T-helper 2 cell treated with Interferon-gamma antibody and Interleukin-4, amounts not matched to agents 5 μg/mL and 100 μg/mL, for 36 hours (primary cell): ENCODE measurements at regions not wholly inside any gene's neighbourhood (a gene's known extent, or its start where the extent isn't known, plus 50 kb on each side); places are given as distances from the start of the nearest gene placed in this dataset.
"Not testable (repeated sequence)": the region's sequence is repeated elsewhere in the genome, so short reads cannot be mapped to it uniquely, and the experiment has no call there.

Experiments used
- DNase-seq: peaks from one replicate; pipeline ENCODE4 v3.0.0; 2021; ENCODE audit warnings: low spot score
- H3K27ac Mint-ChIP-seq: one replicate; pipeline ENCODE4 v1.8.0; 2021; ENCODE audit warnings: mild to moderate bottlenecking, mixed read lengths
- H3K27me3 Mint-ChIP-seq: one replicate; pipeline ENCODE4 v1.8.0; 2021; ENCODE audit warnings: low read depth, mixed read lengths
- H3K36me3 Mint-ChIP-seq: one replicate; pipeline ENCODE4 v1.8.0; 2021; ENCODE audit warnings: low read depth, mixed read lengths
- H3K4me1 Mint-ChIP-seq: one replicate; pipeline ENCODE4 v1.8.0; 2021; ENCODE audit warnings: low read depth, mixed read lengths
- H3K4me3 Mint-ChIP-seq: one replicate; pipeline ENCODE4 v1.8.0; 2022; ENCODE audit warnings: mild to moderate bottlenecking, moderate library complexity, mixed read lengths
- H3K9me3 Mint-ChIP-seq: one replicate; pipeline ENCODE4 v1.8.0; 2021; ENCODE audit warnings: mixed read lengths

- H3K9me3 Mint-ChIP-seq = no peaks in the 10 kb centered on the region
- no peak overlapping the region for H3K4me3 Mint-ChIP-seq
- no peak overlapping the region for H3K27ac Mint-ChIP-seq
- no peaks in the 10 kb centered on the region for H3K4me1 Mint-ChIP-seq
- no peaks in the 10 kb centered on the region for H3K36me3 Mint-ChIP-seq
- DNase-seq = no peak
- H3K27me3 Mint-ChIP-seq = peaks cover 2% of the 10 kb centered on the region
Observed at GRCh38 chr2:241958818-241959545, 89.5 kb downstream of the RTP5 start.

DNA sequence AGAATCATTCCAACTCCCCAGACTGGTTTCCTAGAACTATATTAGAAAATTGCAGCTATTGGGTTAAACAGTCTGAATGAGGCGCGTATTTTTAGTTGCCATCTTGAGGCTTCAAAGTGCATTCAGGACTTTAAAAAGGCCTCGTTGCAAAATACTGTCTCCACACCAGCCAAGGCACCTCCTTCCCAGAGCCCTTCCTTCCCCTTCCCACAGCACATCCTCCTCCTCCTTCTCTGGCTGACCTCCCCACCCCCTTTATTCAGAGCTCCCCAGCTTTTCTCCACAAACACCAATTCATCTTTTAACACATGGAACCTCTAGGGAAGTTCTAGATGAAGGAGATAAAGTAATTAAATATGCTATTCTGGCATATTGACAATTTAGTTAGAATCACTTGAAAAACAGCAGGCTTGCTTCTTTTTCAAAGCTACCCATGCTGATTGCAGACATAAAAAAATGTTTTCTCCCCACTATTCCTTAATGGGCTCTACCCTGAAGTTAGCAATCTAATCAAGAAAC is 90.3 kb downstream of the RTP5 start:
- no peak for DNase-seq
- peaks cover 2% of the 10 kb centered on the region for H3K27me3 Mint-ChIP-seq
- H3K9me3 Mint-ChIP-seq = no peaks in the 10 kb centered on the region
- H3K27ac Mint-ChIP-seq = no peak overlapping the region
- no peak overlapping the region for H3K4me3 Mint-ChIP-seq
- no peaks in the 10 kb centered on the region for H3K36me3 Mint-ChIP-seq
- H3K4me1 Mint-ChIP-seq = no peaks in the 10 kb centered on the region

GRCh38 chr2:241961454-241961853 is 91.9 kb downstream of the RTP5 start:
- Mint-ChIP-seq H3K9me3 (no peaks in the 10 kb centered on the region), H3K36me3 (no peaks in the 10 kb centered on the region), H3K4me1 (peaks cover 12% of the 10 kb centered on the region), H3K4me3 (no peak overlapping the region), H3K27me3 (peaks cover 2% of the 10 kb centered on the region), H3K27ac (no peak overlapping the region)
- DNase-seq = no peak

GRCh38 chr2:241964133-241964532 is 94.6 kb downstream of the RTP5 start:
- no peak overlapping the region for H3K4me3 Mint-ChIP-seq
- H3K27ac Mint-ChIP-seq = no peak overlapping the region
- no peak for DNase-seq
- H3K4me1 Mint-ChIP-seq = peaks cover 17% of the 10 kb centered on the region
- H3K27me3 Mint-ChIP-seq = peaks cover 2% of the 10 kb centered on the region
- no peaks in the 10 kb centered on the region for H3K36me3 Mint-ChIP-seq
- H3K9me3 Mint-ChIP-seq = no peaks in the 10 kb centered on the region

DNA sequence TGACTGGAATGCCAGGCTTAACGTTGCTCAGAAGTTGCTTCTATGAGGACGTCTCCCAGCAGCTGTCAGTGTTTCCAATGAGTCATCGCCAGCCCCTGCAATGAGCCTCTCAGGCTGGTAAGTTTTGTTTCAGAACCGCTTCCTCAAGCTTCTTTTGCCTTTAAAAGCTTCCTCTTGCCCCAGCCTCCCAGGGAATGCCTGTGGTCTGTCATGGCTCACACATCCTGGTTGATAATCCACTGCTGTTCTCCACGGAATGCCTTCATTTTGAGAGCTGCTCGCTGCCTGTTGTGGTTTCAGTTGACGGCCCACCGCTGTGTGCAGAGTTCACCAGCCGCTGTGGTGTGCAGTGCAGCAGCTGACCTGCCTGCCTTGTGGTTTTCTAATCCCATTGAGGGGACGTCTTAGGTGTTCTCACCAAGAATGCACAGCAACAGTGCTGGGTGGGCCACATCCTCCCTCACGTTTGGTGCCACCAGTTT is 96.4 kb downstream of the RTP5 start:
- H3K27me3 Mint-ChIP-seq = peaks cover 2% of the 10 kb centered on the region
- peak overlapping the region; percentile 45 for H3K27ac Mint-ChIP-seq
- H3K4me3 Mint-ChIP-seq = peak overlapping the region; percentile 73
- H3K36me3 Mint-ChIP-seq = no peaks in the 10 kb centered on the region
- peak; percentile 75 for DNase-seq
- H3K9me3 Mint-ChIP-seq = no peaks in the 10 kb centered on the region
- H3K4me1 Mint-ChIP-seq = peaks cover 17% of the 10 kb centered on the region

DNA sequence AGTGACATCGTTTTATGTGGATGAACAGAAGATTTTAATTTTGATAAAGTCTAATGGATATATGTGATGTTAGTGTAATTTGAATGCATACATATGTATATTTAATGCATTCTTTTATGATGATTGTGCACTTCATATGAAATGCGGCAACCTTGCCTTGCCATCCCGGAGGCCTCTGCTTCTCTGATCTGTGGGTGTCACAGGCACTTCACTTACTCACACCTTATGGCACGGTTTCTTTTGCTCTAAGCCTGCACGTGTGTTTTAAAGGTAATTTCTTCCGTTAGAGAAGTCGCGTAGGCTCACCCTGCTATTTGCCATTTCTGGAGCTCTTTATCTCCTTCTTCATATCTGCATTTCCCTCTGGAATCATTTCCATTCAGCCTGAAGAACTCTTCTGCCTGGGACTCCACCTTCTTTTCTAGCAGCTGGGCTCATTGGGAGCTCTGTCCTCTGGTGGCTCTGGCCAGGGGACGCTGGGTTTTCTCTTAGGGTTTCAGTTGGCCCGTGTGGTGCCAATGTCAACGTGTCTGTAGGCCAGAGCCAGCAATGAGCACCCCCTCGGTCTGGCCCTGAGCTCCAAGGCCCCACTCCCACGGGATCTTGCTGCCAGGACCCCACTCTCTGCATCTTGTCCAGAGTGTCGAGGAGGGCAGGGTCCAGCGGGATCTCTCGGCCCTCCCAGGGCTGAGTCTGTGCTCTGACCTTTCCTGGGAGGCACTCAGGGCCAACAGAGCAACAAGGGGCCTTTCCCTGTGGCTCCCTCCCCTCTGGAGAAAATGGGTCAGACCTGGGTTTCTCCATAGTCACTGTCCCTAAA is 97.3 kb downstream of the RTP5 start:
- no peaks in the 10 kb centered on the region for H3K9me3 Mint-ChIP-seq
- peak overlapping the region; percentile 73 for H3K4me3 Mint-ChIP-seq
- H3K4me1 Mint-ChIP-seq = peaks cover 17% of the 10 kb centered on the region
- no peaks in the 10 kb centered on the region for H3K36me3 Mint-ChIP-seq
- no peak for DNase-seq
- peaks cover 2% of the 10 kb centered on the region for H3K27me3 Mint-ChIP-seq
- no peak overlapping the region for H3K27ac Mint-ChIP-seq

DNA sequence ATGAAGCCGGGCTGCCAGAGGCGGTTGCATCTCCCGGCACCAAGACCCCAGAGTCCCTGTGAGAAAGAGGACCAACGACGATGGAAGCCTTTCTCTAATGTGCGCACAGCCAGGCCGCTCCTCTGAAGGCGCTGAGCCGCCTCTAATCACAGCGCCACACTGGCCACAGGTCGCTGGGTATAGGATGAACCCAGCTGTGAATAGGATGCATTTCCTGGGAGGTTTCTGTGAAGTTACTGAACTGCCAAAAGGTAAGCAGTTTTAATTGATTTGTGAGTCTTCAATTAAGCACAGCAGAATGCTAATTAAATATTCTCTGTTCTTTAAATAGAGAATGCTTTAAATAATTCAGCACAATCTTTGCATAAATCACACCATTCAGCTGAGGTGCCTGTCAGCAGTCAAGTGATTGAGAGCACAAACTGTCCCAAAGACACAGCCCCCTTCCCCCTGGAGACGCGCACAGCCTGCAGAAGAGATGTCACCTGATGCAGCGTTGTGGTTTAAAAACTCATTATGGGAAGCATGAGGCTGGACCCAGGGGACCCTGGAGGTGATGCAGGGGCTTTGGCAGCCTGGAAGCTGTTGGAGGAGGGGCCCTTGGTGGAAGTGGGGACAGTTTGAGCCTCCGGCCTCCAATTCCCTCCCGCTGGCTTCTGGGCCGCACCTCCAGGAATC is 98.1 kb downstream of the RTP5 start:
- Mint-ChIP-seq H3K27me3 (peaks cover 2% of the 10 kb centered on the region), H3K4me1 (peaks cover 17% of the 10 kb centered on the region), H3K4me3 (no peak overlapping the region), H3K9me3 (no peaks in the 10 kb centered on the region), H3K27ac (no peak overlapping the region), H3K36me3 (no peaks in the 10 kb centered on the region)
- no peak for DNase-seq

- Mint-ChIP-seq H3K27ac (no peak overlapping the region), H3K4me1 (peaks cover 17% of the 10 kb centered on the region), H3K9me3 (no peaks in the 10 kb centered on the region), H3K27me3 (no peaks in the 10 kb centered on the region), H3K36me3 (no peaks in the 10 kb centered on the region), H3K4me3 (no peak overlapping the region)
- DNase-seq = no peak
Observed at GRCh38 chr2:241968417-241968816, 98.9 kb downstream of the RTP5 start.

GRCh38 chr2:241969182-241969581 is 99.7 kb downstream of the RTP5 start:
- not testable (repeated sequence) for H3K36me3 Mint-ChIP-seq, H3K4me3 Mint-ChIP-seq, H3K27me3 Mint-ChIP-seq, H3K27ac Mint-ChIP-seq, H3K9me3 Mint-ChIP-seq, DNase-seq
- H3K4me1 Mint-ChIP-seq = peaks cover 17% of the 10 kb centered on the region

DNA sequence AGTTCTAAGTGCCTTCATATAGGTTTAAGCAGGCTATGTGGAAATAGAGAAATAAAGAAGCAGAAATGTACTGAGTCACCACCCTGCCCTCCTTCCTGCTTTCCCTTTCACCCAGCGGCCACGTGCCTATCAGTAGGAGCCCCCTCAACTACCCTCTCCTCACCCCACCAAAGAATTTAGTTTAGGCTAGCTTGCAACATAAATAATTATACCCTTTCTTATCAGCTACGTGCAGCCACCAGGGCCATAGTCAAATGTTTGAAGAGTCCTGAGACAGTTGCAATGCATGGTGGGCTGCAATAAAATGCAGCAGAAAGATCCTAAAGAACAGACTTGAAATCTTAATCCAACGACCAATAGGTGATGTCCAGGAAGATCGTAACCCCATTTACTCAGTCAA is 101.2 kb downstream of the RTP5 start:
- no peak overlapping the region for H3K4me3 Mint-ChIP-seq
- H3K27me3 Mint-ChIP-seq = no peaks in the 10 kb centered on the region
- peaks cover 12% of the 10 kb centered on the region for H3K4me1 Mint-ChIP-seq
- no peaks in the 10 kb centered on the region for H3K36me3 Mint-ChIP-seq
- DNase-seq = no peak
- H3K27ac Mint-ChIP-seq = no peak overlapping the region
- no peaks in the 10 kb centered on the region for H3K9me3 Mint-ChIP-seq

DNA sequence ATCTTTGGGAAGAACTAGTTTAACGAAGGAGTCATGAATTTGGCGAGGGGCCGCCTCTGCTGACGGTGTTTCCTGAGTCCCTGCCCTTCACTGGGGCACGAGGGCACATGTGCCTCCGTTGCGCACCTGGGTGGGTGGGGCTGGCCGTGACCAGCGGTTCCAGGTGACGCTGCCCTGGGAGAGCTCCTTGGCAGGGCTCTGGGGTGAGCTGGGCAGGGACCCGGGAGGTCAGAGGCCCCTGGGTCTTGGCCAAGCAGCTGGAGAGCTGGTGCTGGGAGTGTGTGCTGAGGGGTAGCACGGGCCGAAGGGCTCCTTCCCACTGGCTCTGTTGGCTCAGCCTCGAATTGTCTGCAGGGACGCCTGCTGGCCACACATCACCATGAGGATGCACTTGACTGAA is 104.6 kb downstream of the RTP5 start:
- no peaks in the 10 kb centered on the region for H3K4me1 Mint-ChIP-seq
- no peaks in the 10 kb centered on the region for H3K9me3 Mint-ChIP-seq
- DNase-seq = no peak
- H3K27ac Mint-ChIP-seq = no peak overlapping the region
- H3K27me3 Mint-ChIP-seq = no peaks in the 10 kb centered on the region
- no peak overlapping the region for H3K4me3 Mint-ChIP-seq
- no peaks in the 10 kb centered on the region for H3K36me3 Mint-ChIP-seq

DNA sequence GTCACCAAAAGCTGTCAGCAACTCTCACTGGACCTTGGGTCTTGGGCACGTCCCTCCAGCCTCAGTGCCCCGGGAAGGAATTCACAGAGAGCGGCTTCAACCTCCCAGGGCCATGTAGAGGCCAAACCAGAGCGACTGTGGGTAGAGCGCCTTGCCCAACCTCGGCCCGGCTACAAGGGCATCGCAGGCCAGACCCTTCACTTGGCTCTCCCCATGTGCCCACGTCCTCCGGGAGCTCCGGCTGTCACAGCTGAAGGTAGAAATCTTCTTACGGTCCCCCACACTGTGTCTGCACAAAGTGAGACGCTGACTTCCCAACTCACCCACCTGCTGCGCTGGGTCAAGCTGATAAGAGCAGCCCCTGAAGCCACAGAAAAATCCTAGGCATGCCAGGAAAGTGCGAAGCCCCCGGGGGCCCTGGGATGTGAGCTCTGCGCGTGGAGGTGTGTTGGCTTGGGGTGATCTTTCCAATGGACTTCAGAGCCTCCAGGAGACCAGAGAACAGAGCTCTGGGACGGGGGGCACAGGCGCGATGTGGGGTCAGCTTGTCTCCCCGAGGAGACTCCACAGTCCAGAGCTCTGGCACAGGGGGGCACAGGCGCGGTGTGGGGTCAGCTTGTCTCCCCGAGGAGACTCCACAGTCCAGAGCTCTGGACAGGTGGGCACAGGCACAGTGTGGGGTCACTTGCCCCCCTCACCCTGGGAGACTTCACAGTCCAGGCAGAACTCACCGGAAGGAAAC is 105.5 kb downstream of the RTP5 start:
- H3K27ac Mint-ChIP-seq = no peak overlapping the region
- no peaks in the 10 kb centered on the region for H3K9me3 Mint-ChIP-seq
- H3K27me3 Mint-ChIP-seq = no peaks in the 10 kb centered on the region
- no peak for DNase-seq
- no peak overlapping the region for H3K4me3 Mint-ChIP-seq
- H3K36me3 Mint-ChIP-seq = no peaks in the 10 kb centered on the region
- no peaks in the 10 kb centered on the region for H3K4me1 Mint-ChIP-seq

DNA sequence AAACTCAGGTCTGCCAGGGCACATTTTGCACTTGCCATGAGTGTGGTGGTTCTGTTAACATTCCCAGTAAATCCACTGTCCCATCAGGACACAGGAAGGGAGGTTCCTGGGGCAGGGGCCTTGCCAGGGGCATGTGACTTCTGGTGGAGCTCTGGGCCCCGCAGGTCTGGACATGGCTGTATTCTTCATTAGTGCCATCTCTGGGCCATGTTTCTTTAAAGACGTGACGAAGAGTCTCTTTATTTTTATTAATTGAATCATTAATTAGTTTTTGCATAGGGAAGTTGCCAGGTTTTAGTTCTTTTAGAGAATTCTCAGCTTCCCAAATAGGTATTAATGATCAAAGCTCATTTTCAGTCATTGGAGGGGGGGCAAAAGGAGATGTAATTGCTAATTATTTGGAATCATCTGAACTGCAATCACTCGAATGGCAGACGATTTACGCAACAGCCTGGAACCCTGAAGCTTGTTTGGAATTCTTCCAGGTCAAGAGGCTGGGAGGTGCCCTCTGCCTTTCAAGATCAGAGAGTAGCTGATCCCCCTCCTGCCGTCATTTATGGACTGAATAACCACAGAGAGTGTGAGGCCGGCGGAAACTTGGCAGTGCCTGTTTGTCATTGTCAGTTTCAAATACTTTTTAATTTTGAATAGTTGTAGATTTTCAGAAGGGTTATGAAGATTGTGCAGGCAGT is 106.2 kb downstream of the RTP5 start:
- H3K27ac Mint-ChIP-seq = no peak overlapping the region
- no peaks in the 10 kb centered on the region for H3K36me3 Mint-ChIP-seq

More for the DNA sequence above, 106.2 kb downstream of the RTP5 start:
- Mint-ChIP-seq H3K27me3 (no peaks in the 10 kb centered on the region), H3K4me1 (no peaks in the 10 kb centered on the region), H3K9me3 (no peaks in the 10 kb centered on the region), H3K4me3 (no peak overlapping the region)
- DNase-seq = no peak
